OCI-LY1 (cell line): ENCODE measurements at regions not wholly inside any gene's neighbourhood (a gene's known extent, or its start where the extent isn't known, plus 50 kb on each side); places are given as distances from the start of the nearest gene placed in this dataset.

Experiments
- H2AFZ ChIP-seq: fragments of 200-600 bp; sonication (generic), shearing (Covaris generic); 2 replicates; pipeline ENCODE4 v1.6.0; 2014; ENCODE audit warnings: antibody characterized with exemption, mild to moderate bottlenecking, low read length
- H3F3A ChIP-seq: fragments of 200-600 bp; sonication (generic), shearing (Covaris generic); 2 replicates; pipeline ENCODE4 v1.6.0; 2014; ENCODE audit warnings: mild to moderate bottlenecking, antibody characterized with exemption, low read length, moderate library complexity; ENCODE audit not compliant: insufficient read depth
- H3K27ac ChIP-seq: fragments of 200-600 bp; sonication (generic); 2 replicates; pipeline ENCODE4 v1.5.1; 2014; ENCODE audit warnings: low read length, mixed run types, mild to moderate bottlenecking, low read depth; ENCODE audit not compliant: poor library complexity, severe bottlenecking
- H3K27me3 ChIP-seq: fragments of 200-600 bp; sonication (generic); 2 replicates; pipeline ENCODE4 v1.6.0; 2014; ENCODE audit warnings: antibody characterized with exemption, mild to moderate bottlenecking, low read length, moderate library complexity; ENCODE audit not compliant: insufficient read depth
- H3K36me3 ChIP-seq: fragments of 200-600 bp; sonication (generic); 2 replicates; pipeline ENCODE4 v1.6.1; 2014; ENCODE audit warnings: mild to moderate bottlenecking, antibody characterized with exemption, low read length, moderate library complexity, mixed read lengths; ENCODE audit not compliant: insufficient read depth
- H3K4me1 ChIP-seq: fragments of 200-600 bp; sonication (generic); 2 replicates; pipeline ENCODE4 v1.5.1; 2014; ENCODE audit warnings: mild to moderate bottlenecking, low read length, moderate library complexity; ENCODE audit not compliant: insufficient read depth, severe bottlenecking
- H3K4me2 ChIP-seq: fragments of 200-600 bp; sonication (generic), shearing (Covaris generic); 2 replicates; pipeline ENCODE4 v1.6.1; 2014; ENCODE audit warnings: low read length
- H3K4me3 ChIP-seq: fragments of 200-600 bp; sonication (generic); 2 replicates; pipeline ENCODE4 v1.5.1; 2014; ENCODE audit warnings: low read length, low read depth, mild to moderate bottlenecking, mixed read lengths; ENCODE audit not compliant: poor library complexity, severe bottlenecking
- H3K79me2 ChIP-seq: fragments of 200-600 bp; shearing (Covaris generic); 2 replicates; pipeline ENCODE4 v1.6.1; 2016; ENCODE audit warnings: mixed run types, low read length, mixed read lengths; ENCODE audit not compliant: insufficient read depth
- H3K9ac ChIP-seq: fragments of 200-600 bp; sonication (generic), shearing (Covaris generic); 2 replicates; pipeline ENCODE4 v1.6.1; 2014; ENCODE audit warnings: mild to moderate bottlenecking, low read length, mixed read lengths
- H3K9me2 ChIP-seq: fragments of 200-600 bp; sonication (generic), shearing (Covaris generic); 2 replicates; pipeline ENCODE4 v1.6.1; 2014; ENCODE audit warnings: low read depth, mild to moderate bottlenecking, low read length, mixed read lengths
- H3K9me3 ChIP-seq: fragments of 200-600 bp; shearing (Covaris generic); 2 replicates; pipeline ENCODE4 v1.6.1; 2014; ENCODE audit warnings: low read length, mixed read lengths
- H4K20me1 ChIP-seq: fragments of 200-600 bp; sonication (generic), shearing (Covaris generic); 2 replicates; pipeline ENCODE4 v1.6.0; 2016; ENCODE audit warnings: mild to moderate bottlenecking, low read length; ENCODE audit not compliant: insufficient read depth
- CTCF ChIP-seq: fragments of 200-600 bp; sonication (generic), shearing (Covaris generic); IDR thresholded peaks from 2 replicates; pipeline ENCODE4 v1.5.1; 2017; ENCODE audit warnings: mild to moderate bottlenecking, antibody characterized with exemption, low read length, moderate library complexity, mixed read lengths
- EZH2 ChIP-seq: fragments of 200-600 bp; sonication (generic), shearing (Covaris generic); IDR thresholded peaks from 2 replicates; pipeline ENCODE4 v1.8.0; 2017; ENCODE audit warnings: borderline replicate concordance, mixed run types, mild to moderate bottlenecking, antibody characterized with exemption, low read length, moderate library complexity, mixed read lengths

DNA sequence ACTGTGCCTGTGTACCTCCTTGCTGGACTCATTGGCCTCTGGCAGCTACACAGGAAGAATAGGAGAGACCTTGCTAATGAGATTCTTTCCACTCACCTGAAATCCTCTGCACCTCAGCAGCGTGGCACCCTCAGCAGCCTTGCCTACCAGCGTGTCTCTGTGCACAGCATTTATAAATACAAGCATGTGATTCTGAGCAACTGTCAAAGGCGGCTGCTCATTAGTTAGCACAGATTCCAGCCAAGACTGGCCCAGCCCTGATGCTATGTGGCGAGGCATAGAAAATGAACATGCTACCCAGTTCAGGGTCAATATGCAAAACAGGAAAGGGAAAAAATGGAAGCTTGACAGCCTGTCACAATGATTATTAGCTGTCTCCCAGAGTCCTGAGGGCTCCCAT is 298.0 kb downstream of the C4orf33 start:
- H3K9me3 ChIP-seq, result no peaks in the 10 kb centered on the region
- TF ChIP-seq CTCF, result no peak
- TF ChIP-seq EZH2, result no peak
- H3K27ac ChIP-seq, result no peak overlapping the region

DNA sequence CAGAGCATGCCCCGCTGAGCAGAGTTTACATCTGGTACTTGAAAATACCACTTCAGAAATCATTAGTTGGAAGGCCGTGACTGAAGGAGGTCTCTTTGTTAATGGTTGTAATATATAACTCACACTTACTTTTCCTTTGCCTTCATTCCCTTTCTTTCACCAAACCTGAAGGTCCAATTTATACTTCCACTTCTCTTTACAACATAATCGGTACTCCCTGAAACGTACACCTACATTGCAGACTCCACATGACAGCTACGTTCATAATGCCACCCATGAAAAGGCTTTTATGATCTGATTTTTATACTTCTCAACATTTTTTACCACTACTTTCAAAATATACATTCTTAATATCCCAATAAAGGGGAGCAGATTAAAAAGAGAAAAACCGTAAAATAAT is 298.7 kb downstream of the C4orf33 start:
- H3K4me3 ChIP-seq, result no peak overlapping the region
- H3F3A ChIP-seq, result no peaks in the 10 kb centered on the region
- TF ChIP-seq CTCF, result no peak
- TF ChIP-seq EZH2, result no peak
- no peak overlapping the region for H3K27ac ChIP-seq
- H2AFZ ChIP-seq, result no peak overlapping the region
- no peaks in the 10 kb centered on the region for H3K9me3 ChIP-seq
- H4K20me1 ChIP-seq, result no peaks in the 10 kb centered on the region
- no peaks in the 10 kb centered on the region for H3K27me3 ChIP-seq
- no peaks in the 10 kb centered on the region for H3K36me3 ChIP-seq
- no peaks in the 10 kb centered on the region for H3K9me2 ChIP-seq
- no peak overlapping the region for H3K9ac ChIP-seq
- no peak overlapping the region for H3K4me2 ChIP-seq
- no peaks in the 10 kb centered on the region for H3K79me2 ChIP-seq
- no peaks in the 10 kb centered on the region for H3K4me1 ChIP-seq

More for the DNA sequence above, 298.0 kb downstream of the C4orf33 start:
- Histone ChIP-seq H3K36me3 (no peaks in the 10 kb centered on the region), H3F3A (no peaks in the 10 kb centered on the region), H3K9me2 (no peaks in the 10 kb centered on the region), H3K4me2 (no peak overlapping the region), H4K20me1 (no peaks in the 10 kb centered on the region), H3K4me1 (no peaks in the 10 kb centered on the region), H3K27me3 (no peaks in the 10 kb centered on the region), H3K4me3 (no peak overlapping the region), H2AFZ (no peak overlapping the region), H3K9ac (no peak overlapping the region), H3K79me2 (no peaks in the 10 kb centered on the region)

GRCh38 chr4:129403848-129404247 is 307.9 kb downstream of the C4orf33 start:
- no peak for TF ChIP-seq EZH2
- TF ChIP-seq CTCF, result no peak
- Histone ChIP-seq H3K36me3 (no peaks in the 10 kb centered on the region), H2AFZ (no peak overlapping the region), H3K27ac (no peak overlapping the region), H3F3A (no peaks in the 10 kb centered on the region), H3K9me3 (no peaks in the 10 kb centered on the region), H3K27me3 (no peaks in the 10 kb centered on the region), H4K20me1 (no peaks in the 10 kb centered on the region), H3K9me2 (no peaks in the 10 kb centered on the region), H3K4me1 (no peaks in the 10 kb centered on the region), H3K79me2 (no peaks in the 10 kb centered on the region), H3K4me3 (no peak overlapping the region), H3K9ac (no peak overlapping the region), H3K4me2 (no peak overlapping the region)
